BE2C (cell line): ENCODE measurements at regions not wholly inside any gene's neighbourhood (a gene's known extent, or its start where the extent isn't known, plus 50 kb on each side); places are given as distances from the start of the nearest gene placed in this dataset.

Source experiments
- DNase-seq: peaks from one replicate; pipeline ENCODE4 v3.0.0-alpha.2; 2020
- H3K27me3 ChIP-seq: fragments of 250-450 bp; sonication (Bioruptor Pico); 2 replicates; pipeline ENCODE4 v1.5.1; 2020; ENCODE audit warnings: mild to moderate bottlenecking
- H3K36me3 ChIP-seq: fragments of 250-450 bp; sonication (Bioruptor Pico); 2 replicates; pipeline ENCODE4 v1.5.1; 2020; ENCODE audit warnings: mild to moderate bottlenecking
- H3K4me1 ChIP-seq: fragments of 250-450 bp; sonication (Bioruptor Pico); 2 replicates; pipeline ENCODE4 v1.5.1; 2020
- H3K4me3 ChIP-seq: 2 replicates; pipeline ENCODE4 v1.5.1; 2011; ENCODE audit warnings: low read depth, low read length
- H3K9me3 ChIP-seq: fragments of 250-450 bp; sonication (Bioruptor Pico); 2 replicates; pipeline ENCODE4 v1.5.1; 2020
- TF ChIP-seq, protein P1 (sequence below): IDR thresholded peaks from 2 replicates; pipeline ENCODE4 v1.5.1; 2012; ENCODE audit warnings: mild to moderate bottlenecking, low read depth, low read length

GRCh38 chr5:68725905-68726683 is 367.7 kb upstream of the SLC30A5 start:
- no peak overlapping the region for H3K4me3 ChIP-seq
- no peaks in the 10 kb centered on the region for H3K27me3 ChIP-seq
- H3K4me1 ChIP-seq = peaks cover 16% of the 10 kb centered on the region
- TF ChIP-seq, protein P1, sequence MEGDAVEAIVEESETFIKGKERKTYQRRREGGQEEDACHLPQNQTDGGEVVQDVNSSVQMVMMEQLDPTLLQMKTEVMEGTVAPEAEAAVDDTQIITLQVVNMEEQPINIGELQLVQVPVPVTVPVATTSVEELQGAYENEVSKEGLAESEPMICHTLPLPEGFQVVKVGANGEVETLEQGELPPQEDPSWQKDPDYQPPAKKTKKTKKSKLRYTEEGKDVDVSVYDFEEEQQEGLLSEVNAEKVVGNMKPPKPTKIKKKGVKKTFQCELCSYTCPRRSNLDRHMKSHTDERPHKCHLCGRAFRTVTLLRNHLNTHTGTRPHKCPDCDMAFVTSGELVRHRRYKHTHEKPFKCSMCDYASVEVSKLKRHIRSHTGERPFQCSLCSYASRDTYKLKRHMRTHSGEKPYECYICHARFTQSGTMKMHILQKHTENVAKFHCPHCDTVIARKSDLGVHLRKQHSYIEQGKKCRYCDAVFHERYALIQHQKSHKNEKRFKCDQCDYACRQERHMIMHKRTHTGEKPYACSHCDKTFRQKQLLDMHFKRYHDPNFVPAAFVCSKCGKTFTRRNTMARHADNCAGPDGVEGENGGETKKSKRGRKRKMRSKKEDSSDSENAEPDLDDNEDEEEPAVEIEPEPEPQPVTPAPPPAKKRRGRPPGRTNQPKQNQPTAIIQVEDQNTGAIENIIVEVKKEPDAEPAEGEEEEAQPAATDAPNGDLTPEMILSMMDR = no peak
- H3K36me3 ChIP-seq = no peaks in the 10 kb centered on the region
- H3K9me3 ChIP-seq = no peaks in the 10 kb centered on the region
- no peak for DNase-seq

DNA sequence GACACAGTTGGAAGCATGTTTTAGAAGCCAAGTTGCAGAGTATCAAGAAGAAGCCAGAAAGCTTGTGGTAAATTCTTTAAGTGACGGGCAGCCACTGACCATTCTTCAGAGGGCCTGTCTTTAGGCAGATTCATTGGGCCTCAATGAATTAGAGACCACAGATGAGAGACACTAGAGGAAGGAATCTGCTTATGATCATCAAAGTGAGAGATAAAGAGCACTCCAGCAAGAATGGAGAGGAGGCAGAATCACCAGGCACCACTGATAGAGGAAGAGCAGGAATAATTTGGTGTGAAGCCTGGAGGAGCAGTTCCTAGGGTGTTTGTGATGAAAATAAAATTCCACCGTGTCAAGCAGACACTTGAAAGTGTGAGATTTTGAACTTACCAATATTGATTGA is 365.9 kb upstream of the SLC30A5 start:
- no peak for DNase-seq
- TF ChIP-seq, protein P1 = no peak
- Histone ChIP-seq H3K4me3 (no peak overlapping the region), H3K9me3 (no peaks in the 10 kb centered on the region), H3K27me3 (no peaks in the 10 kb centered on the region), H3K36me3 (no peaks in the 10 kb centered on the region), H3K4me1 (peaks cover 25% of the 10 kb centered on the region)

DNA sequence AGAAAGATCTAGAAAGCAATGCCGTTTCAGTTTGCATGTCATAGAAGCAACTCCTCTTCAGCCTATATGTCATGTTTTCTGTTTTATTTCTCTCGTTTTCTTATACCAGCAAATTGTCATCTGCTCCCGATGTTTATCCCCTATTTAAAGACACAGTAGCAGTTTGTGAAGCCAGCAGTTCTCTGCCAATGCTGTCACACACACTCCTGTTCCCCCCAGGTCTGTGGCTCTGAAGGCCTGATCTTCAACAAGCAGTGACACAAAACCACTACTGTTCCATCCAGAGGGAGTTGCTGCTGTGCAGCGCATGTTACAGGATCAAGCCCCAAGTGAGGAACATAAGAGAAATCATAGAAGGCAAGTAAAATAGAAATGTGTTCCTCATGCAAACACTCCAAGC is 364.1 kb upstream of the SLC30A5 start:
- TF ChIP-seq, protein P1 = no peak
- no peaks in the 10 kb centered on the region for H3K9me3 ChIP-seq

DNA sequence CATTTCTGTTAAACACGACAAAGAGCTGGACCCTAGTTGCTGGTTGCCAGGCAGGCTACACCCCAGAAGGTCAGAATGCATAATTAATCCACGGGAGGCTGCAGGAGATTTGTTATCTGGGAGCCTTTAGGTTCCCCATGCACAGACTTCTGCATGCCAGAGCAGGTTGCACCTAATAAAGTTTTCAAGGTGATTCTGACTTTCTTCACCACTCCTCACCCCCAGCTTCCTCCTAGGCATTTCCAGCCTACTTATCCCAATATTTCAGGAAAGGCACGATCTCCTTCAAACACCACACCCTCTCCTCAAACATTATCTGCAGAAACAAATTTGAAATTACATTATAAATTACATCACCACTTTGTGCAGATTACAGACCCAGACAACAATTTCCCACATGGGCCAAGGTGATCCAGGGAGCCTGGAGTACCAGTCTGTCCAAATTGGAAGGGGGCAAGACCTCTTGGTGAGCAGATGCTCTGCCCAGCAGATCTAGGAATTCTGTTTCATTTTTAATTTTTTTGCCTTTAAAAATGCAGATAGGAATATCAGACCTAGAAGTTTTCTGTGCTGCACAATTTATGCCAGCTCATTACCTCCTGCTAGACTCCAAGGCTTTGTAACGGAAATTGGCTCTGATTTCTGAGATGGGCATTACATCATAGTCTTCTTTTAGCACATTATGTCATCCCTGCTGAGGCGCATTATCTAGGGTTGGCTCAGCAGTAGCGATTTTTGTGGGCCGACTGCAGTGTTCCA is 363.4 kb upstream of the SLC30A5 start:
- TF ChIP-seq, protein P1 = no peak
- peak; percentile 62 for DNase-seq

More for the DNA sequence above, 364.1 kb upstream of the SLC30A5 start:
- H3K4me1 ChIP-seq = peaks cover 25% of the 10 kb centered on the region
- H3K4me3 ChIP-seq = no peak overlapping the region
- H3K36me3 ChIP-seq = no peaks in the 10 kb centered on the region
- DNase-seq = no peak
- no peaks in the 10 kb centered on the region for H3K27me3 ChIP-seq

GRCh38 chr5:68730979-68731654 is 362.7 kb upstream of the SLC30A5 start:
- H3K4me3 ChIP-seq = no peak overlapping the region; the same call in 1 of the 2 replicates
- no peaks in the 10 kb centered on the region for H3K27me3 ChIP-seq

More for the DNA sequence above, 363.4 kb upstream of the SLC30A5 start:
- H3K4me1 ChIP-seq = peaks cover 25% of the 10 kb centered on the region
- no peaks in the 10 kb centered on the region for H3K27me3 ChIP-seq
- no peaks in the 10 kb centered on the region for H3K36me3 ChIP-seq
- H3K4me3 ChIP-seq = peak overlapping the region; percentile 15; the same call in 1 of the 2 replicates
- no peaks in the 10 kb centered on the region for H3K9me3 ChIP-seq

More at GRCh38 chr5:68730979-68731654, 362.7 kb upstream of the SLC30A5 start:
- Histone ChIP-seq H3K4me1 (peaks cover 25% of the 10 kb centered on the region), H3K9me3 (no peaks in the 10 kb centered on the region), H3K36me3 (no peaks in the 10 kb centered on the region)
- no peak for DNase-seq
- TF ChIP-seq, protein P1 = no peak
